Hepatocyte (in vitro differentiated cells): ENCODE measurements at regions not wholly inside any gene's neighbourhood (a gene's known extent, or its start where the extent isn't known, plus 50 kb on each side); places are given as distances from the start of the nearest gene placed in this dataset.

Experiments used
- EZH2 ChIP-seq: fragments of 200-600 bp; sonication (generic); IDR thresholded peaks from 2 replicates; pipeline ENCODE4 v1.6.1; 2016; ENCODE audit warnings: antibody characterized with exemption, mild to moderate bottlenecking, borderline replicate concordance
- TF ChIP-seq, protein P1 (sequence below): fragments of 200-600 bp; sonication (generic); IDR thresholded peaks from 2 replicates; pipeline ENCODE4 v1.5.1; 2016; ENCODE audit warnings: antibody characterized with exemption, mild to moderate bottlenecking; ENCODE audit not compliant: poor library complexity

DNA sequence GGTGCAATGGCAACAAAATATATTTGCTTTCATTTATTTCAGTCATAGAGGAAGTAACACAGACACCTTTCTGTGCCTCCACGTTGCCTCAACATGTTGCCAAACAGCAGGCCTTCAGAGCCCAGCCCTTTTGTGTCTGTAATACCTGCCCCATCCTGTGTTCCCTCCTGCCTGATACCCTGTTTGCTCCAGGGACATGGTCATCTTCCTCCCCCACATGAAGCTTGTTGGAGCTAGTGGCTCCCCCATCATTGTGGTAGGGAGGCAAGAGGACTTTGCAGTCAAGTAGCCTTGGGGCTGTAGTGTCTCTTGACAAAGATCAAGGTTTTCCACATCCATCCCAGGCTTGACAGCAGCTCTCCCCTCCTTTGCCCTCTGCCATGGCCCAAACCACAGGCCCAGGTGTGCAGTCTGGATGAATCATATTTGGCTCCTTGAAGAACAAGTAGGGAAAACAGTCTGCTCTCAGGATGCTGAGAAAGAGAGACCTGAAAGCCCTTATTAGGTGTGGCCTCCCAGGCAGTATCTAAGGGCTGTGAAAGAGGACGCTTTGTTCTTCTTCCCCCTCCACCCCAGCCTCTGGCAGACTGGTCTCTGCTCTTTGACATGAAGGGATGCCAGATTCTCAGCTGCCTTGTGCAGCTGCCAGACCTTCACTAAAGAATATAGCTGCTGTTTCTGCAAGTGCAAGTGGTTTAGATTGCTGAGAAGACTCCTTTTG is 329.0 kb downstream of the C12orf75 start:
- TF ChIP-seq, protein P1, sequence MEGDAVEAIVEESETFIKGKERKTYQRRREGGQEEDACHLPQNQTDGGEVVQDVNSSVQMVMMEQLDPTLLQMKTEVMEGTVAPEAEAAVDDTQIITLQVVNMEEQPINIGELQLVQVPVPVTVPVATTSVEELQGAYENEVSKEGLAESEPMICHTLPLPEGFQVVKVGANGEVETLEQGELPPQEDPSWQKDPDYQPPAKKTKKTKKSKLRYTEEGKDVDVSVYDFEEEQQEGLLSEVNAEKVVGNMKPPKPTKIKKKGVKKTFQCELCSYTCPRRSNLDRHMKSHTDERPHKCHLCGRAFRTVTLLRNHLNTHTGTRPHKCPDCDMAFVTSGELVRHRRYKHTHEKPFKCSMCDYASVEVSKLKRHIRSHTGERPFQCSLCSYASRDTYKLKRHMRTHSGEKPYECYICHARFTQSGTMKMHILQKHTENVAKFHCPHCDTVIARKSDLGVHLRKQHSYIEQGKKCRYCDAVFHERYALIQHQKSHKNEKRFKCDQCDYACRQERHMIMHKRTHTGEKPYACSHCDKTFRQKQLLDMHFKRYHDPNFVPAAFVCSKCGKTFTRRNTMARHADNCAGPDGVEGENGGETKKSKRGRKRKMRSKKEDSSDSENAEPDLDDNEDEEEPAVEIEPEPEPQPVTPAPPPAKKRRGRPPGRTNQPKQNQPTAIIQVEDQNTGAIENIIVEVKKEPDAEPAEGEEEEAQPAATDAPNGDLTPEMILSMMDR: no peak
- TF ChIP-seq EZH2: no peak
